Vagina (tissue), 2 donors: ENCODE measurements at regions not wholly inside any gene's neighbourhood (a gene's known extent, or its start where the extent isn't known, plus 50 kb on each side); places are given as distances from the start of the nearest gene placed in this dataset.
"Not testable (repeated sequence)": the region's sequence is repeated elsewhere in the genome, so short reads cannot be mapped to it uniquely, and the experiment has no call there.

Source experiments
- DNase-seq, 2 donors: peaks; one replicate each; pipeline ENCODE4 v3.0.0-alpha.2; 2017; ENCODE audit errors: extremely low spot score in 2 of 2
- H3K27ac ChIP-seq: fragments of 200-600 bp; sonication (generic); one replicate; pipeline ENCODE4 v1.5.1; 2019
- H3K27me3 ChIP-seq: fragments of 200-600 bp; sonication (generic); one replicate; pipeline ENCODE4 v1.5.1; 2019
- H3K36me3 ChIP-seq, 2 donors: fragments of 200-600 bp; sonication (generic); one replicate each; pipeline ENCODE4 v1.5.1; 2017 to 2019
- H3K4me1 ChIP-seq: fragments of 200-600 bp; sonication (generic); one replicate; pipeline ENCODE4 v1.5.1; 2019
- H3K4me3 ChIP-seq, 2 donors: fragments of 200-600 bp; sonication (generic); 1 replicate in 1 of 2; 2 replicates in 1 of 2; pipeline ENCODE4 v1.5.1; 2016 to 2019
- H3K9me3 ChIP-seq: fragments of 200-600 bp; sonication (generic); one replicate; pipeline ENCODE4 v1.5.1; 2019
- POLR2A ChIP-seq, 2 donors: fragments of 450-650 bp; IDR thresholded peaks; one replicate each; pipeline ENCODE4 v1.6.1; 2017; ENCODE audit warnings: antibody characterized with exemption in 2 of 2, mild to moderate bottlenecking in 2 of 2, moderate library complexity in 2 of 2
- POLR2AphosphoS5 ChIP-seq, 2 donors: sonication (generic); formaldehyde crosslinking; IDR thresholded peaks; one replicate each; pipeline ENCODE4 v1.9.0; 2017; ENCODE audit warnings: antibody characterized with exemption in 2 of 2, mild to moderate bottlenecking in 2 of 2, low read depth in 1 of 2; ENCODE audit not compliant: insufficient read depth in 1 of 2
- intact Hi-C: fragments of 100-400 bp; cut with DNase I; formaldehyde crosslinking; loops from one replicate; pipeline ENCODE4 v1.15.1; 2023
- TF ChIP-seq, protein P1 (sequence below), 3 experiments: fragments of 450-650 bp in 2 of 3; fragments of 200-600 bp in 1 of 3; sonication (generic) in 1 of 3; IDR thresholded peaks; one replicate each; pipeline ENCODE4 v1.5.1; 2017 to 2019; ENCODE audit warnings: antibody characterized with exemption in 3 of 3, mild to moderate bottlenecking in 2 of 3, moderate library complexity in 2 of 3

DNA sequence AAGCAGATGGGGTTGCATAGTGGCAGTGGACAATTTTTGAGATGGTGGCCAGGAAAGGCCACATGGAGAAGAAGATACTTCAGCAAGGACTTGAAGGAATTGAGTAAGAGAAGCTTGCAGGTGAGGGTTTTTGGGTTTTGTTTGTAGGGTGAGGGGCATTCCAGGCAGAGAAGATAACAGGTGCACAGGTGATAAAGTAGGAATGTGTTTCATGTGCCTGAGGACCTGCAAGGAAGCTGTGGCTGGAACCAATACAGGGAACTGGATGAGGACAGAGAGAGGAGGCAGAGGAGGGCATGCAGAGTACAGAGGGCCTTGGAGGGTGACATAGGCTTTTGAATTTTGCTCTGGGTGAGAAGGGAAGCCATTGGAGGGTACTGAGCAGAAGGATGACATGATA is 314.5 kb downstream of the KLF12 start:
- Histone ChIP-seq H3K9me3 (no peaks in the 10 kb centered on the region), H3K27me3 (no peaks in the 10 kb centered on the region), H3K27ac (no peak overlapping the region), H3K4me1 (no peaks in the 10 kb centered on the region), H3K36me3 (no peaks in the 10 kb centered on the region), H3K4me3 (no peak overlapping the region)
- intact Hi-C loops, result no loop called here
- DNase-seq, result no peak
- TF ChIP-seq POLR2A (IDR thresholded peaks at IDR 0.05) (no peak), POLR2AphosphoS5 (IDR thresholded peaks at IDR 0.05; ENCODE audit: insufficient read depth in 1 of 2, low read depth in 1 of 2) (no peak)
- TF ChIP-seq, protein P1, sequence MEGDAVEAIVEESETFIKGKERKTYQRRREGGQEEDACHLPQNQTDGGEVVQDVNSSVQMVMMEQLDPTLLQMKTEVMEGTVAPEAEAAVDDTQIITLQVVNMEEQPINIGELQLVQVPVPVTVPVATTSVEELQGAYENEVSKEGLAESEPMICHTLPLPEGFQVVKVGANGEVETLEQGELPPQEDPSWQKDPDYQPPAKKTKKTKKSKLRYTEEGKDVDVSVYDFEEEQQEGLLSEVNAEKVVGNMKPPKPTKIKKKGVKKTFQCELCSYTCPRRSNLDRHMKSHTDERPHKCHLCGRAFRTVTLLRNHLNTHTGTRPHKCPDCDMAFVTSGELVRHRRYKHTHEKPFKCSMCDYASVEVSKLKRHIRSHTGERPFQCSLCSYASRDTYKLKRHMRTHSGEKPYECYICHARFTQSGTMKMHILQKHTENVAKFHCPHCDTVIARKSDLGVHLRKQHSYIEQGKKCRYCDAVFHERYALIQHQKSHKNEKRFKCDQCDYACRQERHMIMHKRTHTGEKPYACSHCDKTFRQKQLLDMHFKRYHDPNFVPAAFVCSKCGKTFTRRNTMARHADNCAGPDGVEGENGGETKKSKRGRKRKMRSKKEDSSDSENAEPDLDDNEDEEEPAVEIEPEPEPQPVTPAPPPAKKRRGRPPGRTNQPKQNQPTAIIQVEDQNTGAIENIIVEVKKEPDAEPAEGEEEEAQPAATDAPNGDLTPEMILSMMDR (IDR thresholded peaks at IDR 0.05), result no peak

- intact Hi-C loops, result no loop called here
- Histone ChIP-seq H3K27me3 (no peaks in the 10 kb centered on the region), H3K36me3 (no peaks in the 10 kb centered on the region), H3K9me3 (no peaks in the 10 kb centered on the region), H3K4me1 (no peaks in the 10 kb centered on the region), H3K27ac (no peak overlapping the region), H3K4me3 (no peak overlapping the region)
- no peak for TF ChIP-seq POLR2A (IDR thresholded peaks at IDR 0.05)
- DNase-seq, result no peak
These were observed 317.5 kb downstream of the KLF12 start for GRCh38 chr13:73816702-73817101.

DNA sequence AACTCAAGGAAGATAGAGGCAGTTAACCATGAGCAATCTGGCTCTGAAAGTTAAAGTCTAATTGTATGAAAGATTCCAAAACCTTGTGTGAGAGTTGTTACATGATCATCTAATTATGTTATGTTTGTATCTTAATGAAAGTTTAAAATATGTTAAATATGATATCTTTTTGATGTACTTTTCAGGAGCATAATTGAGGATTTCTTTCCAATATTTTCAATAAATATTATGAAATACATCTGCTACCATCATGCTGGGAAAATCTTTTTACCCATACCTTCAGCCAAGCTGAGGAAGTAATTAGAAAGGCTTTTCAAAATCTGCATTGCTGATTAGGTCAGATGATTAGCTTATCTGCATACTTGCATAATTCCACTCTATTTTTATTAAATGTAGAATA is 318.4 kb downstream of the KLF12 start:
- no peaks in the 10 kb centered on the region for H3K36me3 ChIP-seq
- intact Hi-C loops, result no loop called here
- no peak overlapping the region for H3K27ac ChIP-seq
- no peak overlapping the region for H3K4me3 ChIP-seq
- H3K4me1 ChIP-seq, result no peaks in the 10 kb centered on the region
- TF ChIP-seq POLR2AphosphoS5 (IDR thresholded peaks at IDR 0.05; ENCODE audit: insufficient read depth in 1 of 2, low read depth in 1 of 2) (no peak), POLR2A (IDR thresholded peaks at IDR 0.05) (no peak)
- TF ChIP-seq, protein P1 (IDR thresholded peaks at IDR 0.05), result no peak
- DNase-seq, result no peak
- no peaks in the 10 kb centered on the region for H3K27me3 ChIP-seq
- no peaks in the 10 kb centered on the region for H3K9me3 ChIP-seq

GRCh38 chr13:73810647-73811046 is 323.6 kb downstream of the KLF12 start:
- Histone ChIP-seq H3K4me3 (no peak overlapping the region), H3K9me3 (no peaks in the 10 kb centered on the region), H3K27ac (no peak overlapping the region), H3K4me1 (no peaks in the 10 kb centered on the region), H3K36me3 (no peaks in the 10 kb centered on the region), H3K27me3 (no peaks in the 10 kb centered on the region)
- intact Hi-C loops, result no loop called here
- TF ChIP-seq, protein P1 (IDR thresholded peaks at IDR 0.05), result no peak
- no peak for TF ChIP-seq POLR2A (IDR thresholded peaks at IDR 0.05)
- no peak for TF ChIP-seq POLR2AphosphoS5 (IDR thresholded peaks at IDR 0.05; ENCODE audit: insufficient read depth in 1 of 2, low read depth in 1 of 2)
- DNase-seq, result no peak

DNA sequence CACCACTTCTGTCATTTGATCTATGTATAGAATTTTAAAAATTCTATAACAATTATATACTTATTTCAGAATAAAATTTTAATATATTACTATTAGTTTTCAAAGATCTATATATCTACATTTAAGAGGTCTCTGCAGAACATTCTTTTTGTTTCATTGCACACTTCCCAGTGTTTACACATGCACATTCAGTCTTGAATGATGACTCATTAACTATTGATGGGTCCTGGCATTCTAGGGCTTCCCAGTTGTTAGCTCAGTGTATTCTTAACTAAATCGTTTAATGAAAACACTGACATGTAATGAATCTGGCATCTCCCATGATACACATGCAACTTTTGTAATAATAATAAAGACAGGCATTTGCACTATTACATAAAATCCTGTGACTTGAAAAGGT is 324.6 kb downstream of the KLF12 start:
- no peak overlapping the region for H3K27ac ChIP-seq
- no peaks in the 10 kb centered on the region for H3K9me3 ChIP-seq
- no peaks in the 10 kb centered on the region for H3K27me3 ChIP-seq
- TF ChIP-seq, protein P1 (IDR thresholded peaks at IDR 0.05), result no peak
- TF ChIP-seq POLR2A (IDR thresholded peaks at IDR 0.05), result no peak
- H3K4me1 ChIP-seq, result no peaks in the 10 kb centered on the region
- H3K4me3 ChIP-seq, result no peak overlapping the region
- DNase-seq, result no peak
- H3K36me3 ChIP-seq, result no peaks in the 10 kb centered on the region
- intact Hi-C loops, result no loop called here

GRCh38 chr13:73808318-73808717 is 325.9 kb downstream of the KLF12 start:
- DNase-seq, result no peak
- TF ChIP-seq POLR2A (IDR thresholded peaks at IDR 0.05) (no peak), POLR2AphosphoS5 (IDR thresholded peaks at IDR 0.05; ENCODE audit: insufficient read depth in 1 of 2, low read depth in 1 of 2) (no peak)
- TF ChIP-seq, protein P1 (IDR thresholded peaks at IDR 0.05), result no peak
- H3K9me3 ChIP-seq, result no peaks in the 10 kb centered on the region
- H3K36me3 ChIP-seq, result no peaks in the 10 kb centered on the region
- H3K4me1 ChIP-seq, result no peaks in the 10 kb centered on the region
- no peak overlapping the region for H3K27ac ChIP-seq
- intact Hi-C loops, result no loop called here
- H3K27me3 ChIP-seq, result no peaks in the 10 kb centered on the region
- H3K4me3 ChIP-seq, result no peak overlapping the region

DNA sequence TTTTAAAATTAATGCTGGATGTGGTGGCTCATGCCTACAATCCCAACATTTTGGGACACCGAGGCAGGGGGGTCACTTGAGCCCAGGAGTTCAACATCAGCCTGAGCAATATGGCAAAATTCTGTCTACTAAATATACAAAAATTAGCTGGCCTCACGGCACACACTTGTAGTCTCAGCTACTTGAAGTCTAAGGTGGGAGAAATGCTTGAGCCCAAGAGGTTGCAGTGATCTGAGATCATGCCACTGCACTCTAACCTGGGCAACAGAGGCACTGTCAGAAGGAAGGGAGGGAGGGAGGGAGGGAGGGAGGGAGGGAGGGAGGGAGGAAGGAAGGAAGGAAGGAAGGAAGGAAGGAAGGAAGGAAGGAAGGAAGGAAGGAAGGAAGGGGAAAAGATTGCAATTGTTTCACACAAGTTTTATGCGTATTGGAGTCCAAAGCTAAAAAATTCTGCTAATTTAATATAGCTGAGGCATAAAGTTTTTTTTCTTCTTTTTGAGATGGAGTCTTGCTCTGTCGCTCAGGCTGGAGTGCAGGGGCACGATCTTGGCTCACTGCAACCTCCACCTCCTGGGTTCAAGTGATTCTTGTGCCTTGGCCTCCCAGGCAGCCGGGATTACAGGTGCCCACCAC is 328.8 kb downstream of the KLF12 start:
- H3K4me3 ChIP-seq, intact Hi-C loops, H3K4me1 ChIP-seq, DNase-seq, H3K27me3 ChIP-seq, H3K9me3 ChIP-seq, H3K27ac ChIP-seq, H3K36me3 ChIP-seq: not testable (repeated sequence)
